ENCODE measurements at regions not wholly inside any gene's neighbourhood (a gene's known extent, or its start where the extent isn't known, plus 50 kb on each side); places are given as distances from the start of the nearest gene placed in this dataset.

DNA sequence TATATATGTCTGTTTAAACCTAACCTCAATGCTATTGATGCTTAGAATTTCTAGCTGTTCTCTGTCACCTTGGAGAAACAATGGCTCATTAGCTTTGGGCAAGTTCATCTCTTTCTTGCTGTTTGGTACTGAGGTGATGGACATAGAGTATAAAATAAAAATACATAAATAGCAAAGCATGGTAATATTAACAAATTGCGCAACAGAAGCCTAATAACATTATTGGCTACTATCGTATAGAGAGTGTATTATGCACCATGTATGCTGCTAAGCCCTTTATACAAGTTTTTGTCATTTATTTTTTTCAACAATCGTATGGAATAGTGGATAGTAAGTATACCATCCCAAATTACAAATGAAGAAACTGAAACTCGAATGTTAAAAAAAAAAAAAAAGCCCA lies 100.1 kb downstream of the ICOS start:
- Histone ChIP-seq H4K20me1 (ENCODE audit: insufficient read depth, low read length, poor library complexity, severe bottlenecking) (no peaks in the 10 kb centered on the region), H2AFZ (ENCODE audit: low read length) (no peak overlapping the region), H3K9me2 (replicated peaks; ENCODE audit: low read depth, low read length) (no peaks in the 10 kb centered on the region), H3K4me3 (ENCODE audit: low read length, poor library complexity, severe bottlenecking) (no peak overlapping the region), H3K36me3 (ENCODE audit: insufficient read depth, low read length) (no peaks in the 10 kb centered on the region), H3K27me3 (ENCODE audit: insufficient read depth, low read length, poor library complexity, severe bottlenecking) (no peaks in the 10 kb centered on the region), H3K9ac (ENCODE audit: low read depth, low read length, poor library complexity, severe bottlenecking) (no peak overlapping the region), H3K79me2 (ENCODE audit: insufficient read depth, low read length) (no peaks in the 10 kb centered on the region), H3F3A (ENCODE audit: low read depth) (no peaks in the 10 kb centered on the region), H3K4me1 (ENCODE audit: insufficient read depth, low read length, poor library complexity, severe bottlenecking) (no peaks in the 10 kb centered on the region), H3K4me2 (ENCODE audit: low read depth, low read length, poor library complexity, severe bottlenecking) (no peak overlapping the region), H3K9me3 (ENCODE audit: insufficient read depth, low read depth, low read length) (no peaks in the 10 kb centered on the region)
- TF ChIP-seq EZH2phosphoT487 (IDR thresholded peaks at IDR 0.05; ENCODE audit: borderline replicate concordance), result no peak
- TF ChIP-seq, protein P1, sequence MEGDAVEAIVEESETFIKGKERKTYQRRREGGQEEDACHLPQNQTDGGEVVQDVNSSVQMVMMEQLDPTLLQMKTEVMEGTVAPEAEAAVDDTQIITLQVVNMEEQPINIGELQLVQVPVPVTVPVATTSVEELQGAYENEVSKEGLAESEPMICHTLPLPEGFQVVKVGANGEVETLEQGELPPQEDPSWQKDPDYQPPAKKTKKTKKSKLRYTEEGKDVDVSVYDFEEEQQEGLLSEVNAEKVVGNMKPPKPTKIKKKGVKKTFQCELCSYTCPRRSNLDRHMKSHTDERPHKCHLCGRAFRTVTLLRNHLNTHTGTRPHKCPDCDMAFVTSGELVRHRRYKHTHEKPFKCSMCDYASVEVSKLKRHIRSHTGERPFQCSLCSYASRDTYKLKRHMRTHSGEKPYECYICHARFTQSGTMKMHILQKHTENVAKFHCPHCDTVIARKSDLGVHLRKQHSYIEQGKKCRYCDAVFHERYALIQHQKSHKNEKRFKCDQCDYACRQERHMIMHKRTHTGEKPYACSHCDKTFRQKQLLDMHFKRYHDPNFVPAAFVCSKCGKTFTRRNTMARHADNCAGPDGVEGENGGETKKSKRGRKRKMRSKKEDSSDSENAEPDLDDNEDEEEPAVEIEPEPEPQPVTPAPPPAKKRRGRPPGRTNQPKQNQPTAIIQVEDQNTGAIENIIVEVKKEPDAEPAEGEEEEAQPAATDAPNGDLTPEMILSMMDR (conservative IDR thresholded peaks at IDR 0.05; ENCODE audit: low read length), result no peak

- H3K9me2 ChIP-seq (replicated peaks; ENCODE audit: low read depth, low read length), result no peaks in the 10 kb centered on the region
- no peaks in the 10 kb centered on the region for H3K36me3 ChIP-seq (ENCODE audit: insufficient read depth, low read length)
- H3K4me1 ChIP-seq (ENCODE audit: insufficient read depth, low read length, poor library complexity, severe bottlenecking), result no peaks in the 10 kb centered on the region
- no peaks in the 10 kb centered on the region for H3K79me2 ChIP-seq (ENCODE audit: insufficient read depth, low read length)
- no peak for TF ChIP-seq EZH2phosphoT487 (IDR thresholded peaks at IDR 0.05; ENCODE audit: borderline replicate concordance)
- TF ChIP-seq, protein P1 (conservative IDR thresholded peaks at IDR 0.05; ENCODE audit: low read length), result no peak
- H3F3A ChIP-seq (ENCODE audit: low read depth), result no peaks in the 10 kb centered on the region
- no peaks in the 10 kb centered on the region for H4K20me1 ChIP-seq (ENCODE audit: insufficient read depth, low read length, poor library complexity, severe bottlenecking)
- H3K9me3 ChIP-seq (ENCODE audit: insufficient read depth, low read depth, low read length), result no peaks in the 10 kb centered on the region
- H2AFZ ChIP-seq (ENCODE audit: low read length), result no peak overlapping the region
- H3K27me3 ChIP-seq (ENCODE audit: insufficient read depth, low read length, poor library complexity, severe bottlenecking), result no peaks in the 10 kb centered on the region
- H3K4me2 ChIP-seq (ENCODE audit: low read depth, low read length, poor library complexity, severe bottlenecking), result no peak overlapping the region
- H3K9ac ChIP-seq (ENCODE audit: low read depth, low read length, poor library complexity, severe bottlenecking), result no peak overlapping the region
- H3K4me3 ChIP-seq (ENCODE audit: low read length, poor library complexity, severe bottlenecking), result no peak overlapping the region
These were observed 100.7 kb downstream of the ICOS start for GRCh38 chr2:204037286-204037685.

DNA sequence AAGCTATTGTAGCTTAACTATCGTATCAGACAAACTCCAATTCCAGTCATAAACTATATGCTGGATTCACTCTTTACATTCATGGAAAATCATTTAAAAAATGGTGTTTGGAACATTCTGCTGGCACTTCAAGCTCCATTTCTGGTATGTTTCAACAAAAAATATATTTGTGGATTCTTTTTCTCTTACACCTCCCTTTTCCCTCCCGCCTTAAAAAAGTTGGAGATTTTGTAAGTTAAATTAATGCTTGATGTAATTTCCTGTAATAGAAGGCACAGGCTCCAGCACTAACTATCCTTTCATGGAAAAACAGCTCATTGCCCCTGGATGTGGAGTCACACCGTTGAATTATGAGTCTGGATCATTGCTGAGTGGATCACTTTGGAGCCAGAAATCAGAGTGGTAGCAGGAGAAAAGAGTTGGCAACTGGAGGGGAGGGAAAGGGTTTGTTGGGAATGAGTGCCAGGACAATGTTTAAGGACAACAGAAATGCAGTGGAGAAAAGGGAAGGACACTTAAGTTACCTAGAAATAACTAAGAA lies 102.8 kb downstream of the ICOS start:
- no peaks in the 10 kb centered on the region for H3K9me2 ChIP-seq (replicated peaks; ENCODE audit: low read depth, low read length)
- H3K79me2 ChIP-seq (ENCODE audit: insufficient read depth, low read length), result no peaks in the 10 kb centered on the region
- no peaks in the 10 kb centered on the region for H4K20me1 ChIP-seq (ENCODE audit: insufficient read depth, low read length, poor library complexity, severe bottlenecking)
- H2AFZ ChIP-seq (ENCODE audit: low read length), result no peak overlapping the region
- no peaks in the 10 kb centered on the region for H3K27me3 ChIP-seq (ENCODE audit: insufficient read depth, low read length, poor library complexity, severe bottlenecking)
- no peaks in the 10 kb centered on the region for H3K36me3 ChIP-seq (ENCODE audit: insufficient read depth, low read length)
- no peak overlapping the region for H3K9ac ChIP-seq (ENCODE audit: low read depth, low read length, poor library complexity, severe bottlenecking)
- H3K9me3 ChIP-seq (ENCODE audit: insufficient read depth, low read depth, low read length), result no peaks in the 10 kb centered on the region
- H3K4me1 ChIP-seq (ENCODE audit: insufficient read depth, low read length, poor library complexity, severe bottlenecking), result no peaks in the 10 kb centered on the region
- H3K4me2 ChIP-seq (ENCODE audit: low read depth, low read length, poor library complexity, severe bottlenecking), result no peak overlapping the region
- no peaks in the 10 kb centered on the region for H3F3A ChIP-seq (ENCODE audit: low read depth)
- TF ChIP-seq, protein P1 (conservative IDR thresholded peaks at IDR 0.05; ENCODE audit: low read length), result no peak
- TF ChIP-seq EZH2phosphoT487 (IDR thresholded peaks at IDR 0.05; ENCODE audit: borderline replicate concordance), result no peak
- no peak overlapping the region for H3K4me3 ChIP-seq (ENCODE audit: low read length, poor library complexity, severe bottlenecking)
